ENCODE measurements at regions not wholly inside any gene's neighbourhood (a gene's known extent, or its start where the extent isn't known, plus 50 kb on each side); places are given as distances from the start of the nearest gene placed in this dataset.

DNA sequence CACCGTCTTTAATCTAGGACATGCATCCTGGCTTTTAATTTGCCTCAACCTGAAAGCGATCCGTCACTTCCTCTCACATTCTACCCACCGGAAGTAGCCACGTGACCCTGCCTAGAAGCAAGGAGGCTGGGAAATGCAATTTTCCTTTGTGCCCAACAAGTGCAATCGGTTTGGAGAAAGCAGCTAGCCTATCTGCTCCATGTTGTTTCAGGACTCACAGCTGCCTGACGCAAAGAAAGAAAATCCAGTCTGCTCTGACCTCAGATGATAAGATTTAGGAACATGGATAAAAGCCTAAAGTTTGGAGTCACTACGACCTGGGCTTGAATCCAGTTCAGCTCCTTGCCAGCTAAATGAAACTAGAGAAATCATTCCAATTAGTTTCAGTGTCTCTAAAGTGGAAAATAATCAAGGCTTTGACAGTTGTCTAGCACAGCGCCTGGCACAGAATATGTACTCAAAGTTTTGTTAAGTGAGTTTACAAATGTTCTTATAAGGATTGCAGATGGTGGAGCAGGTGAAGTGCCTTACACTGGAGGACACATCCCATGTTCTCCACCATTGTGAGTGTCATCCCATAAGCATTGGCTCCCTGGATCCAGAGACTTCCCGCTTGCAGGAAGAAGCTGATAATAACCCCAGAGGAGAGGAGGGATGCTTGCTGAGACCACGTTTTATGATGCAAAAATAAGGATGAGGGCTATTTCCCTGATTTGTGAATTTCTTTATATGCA lies 553.7 kb downstream of the MN1 start:
- Histone ChIP-seq H3K4me1 (ENCODE audit: control insufficient read depth, low read depth, low read length) (no peaks in the 10 kb centered on the region), H3K4me3 (ENCODE audit: low read length) (no peak overlapping the region), H2AK5ac (ENCODE audit: low read length) (no peak overlapping the region), H3K56ac (ENCODE audit: low read length) (no peak overlapping the region), H3K23ac (ENCODE audit: low read length) (no peak overlapping the region), H3K4me2 (ENCODE audit: low read length) (no peak overlapping the region), H2BK120ac (ENCODE audit: low read depth, low read length) (no peak overlapping the region), H3K4ac (ENCODE audit: low read depth, low read length) (no peak overlapping the region), H3K27me3 (ENCODE audit: insufficient read depth, low read length, poor library complexity) (no peaks in the 10 kb centered on the region), H2BK5ac (ENCODE audit: low read length) (no peak overlapping the region), H4K8ac (ENCODE audit: low read depth, low read length) (no peak overlapping the region), H3K79me2 (ENCODE audit: control insufficient read depth, insufficient read depth, low read length) (no peaks in the 10 kb centered on the region), H4K5ac (ENCODE audit: low read length) (no peak overlapping the region), H3K79me1 (ENCODE audit: low read length) (no peaks in the 10 kb centered on the region), H3K9ac (ENCODE audit: low read length) (no peak overlapping the region), H3K18ac (ENCODE audit: low read length) (no peak overlapping the region), H2BK15ac (replicated peaks; ENCODE audit: low read depth) (no peak overlapping the region), H3K36me3 (ENCODE audit: control insufficient read depth, insufficient read depth, low read length) (no peaks in the 10 kb centered on the region), H3K27ac (ENCODE audit: low read depth, low read length) (no peak overlapping the region)
- DNase-seq, result no peak
- no CpG with 5 or more reads among the region's 11 CpGs for WGBS (ENCODE audit: extremely low coverage, insufficient coverage, low lambda C conversion rate)

DNA sequence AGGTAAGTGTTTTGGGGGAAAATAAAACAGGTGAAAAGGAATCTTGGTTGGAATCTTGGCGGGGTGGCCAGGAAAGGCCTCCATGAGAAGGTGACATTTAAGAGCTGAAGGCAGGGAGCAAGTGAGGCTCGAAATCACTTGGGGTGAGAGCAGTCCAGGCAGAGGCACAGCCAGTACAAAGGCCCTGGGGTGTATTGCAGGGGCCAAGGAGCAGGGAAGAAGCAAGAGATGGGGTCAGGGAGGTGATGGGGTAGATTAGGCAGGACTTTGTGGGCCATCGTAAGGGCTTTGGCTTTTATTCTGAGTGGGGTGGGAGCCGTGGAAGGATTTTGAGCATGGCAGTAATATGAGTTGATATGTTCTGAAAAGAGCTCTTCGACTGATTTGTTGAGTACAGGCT lies 551.1 kb downstream of the MN1 start:
- DNase-seq, result no peak
- no peak overlapping the region for H3K23ac ChIP-seq (ENCODE audit: low read length)
- H3K9ac ChIP-seq (ENCODE audit: low read length), result no peak overlapping the region
- no CpG with 5 or more reads among the region's 5 CpGs for WGBS (ENCODE audit: extremely low coverage, insufficient coverage, low lambda C conversion rate)
- H4K8ac ChIP-seq (ENCODE audit: low read depth, low read length), result no peak overlapping the region
- no peak overlapping the region for H2BK120ac ChIP-seq (ENCODE audit: low read depth, low read length)
- no peaks in the 10 kb centered on the region for H3K79me2 ChIP-seq (ENCODE audit: control insufficient read depth, insufficient read depth, low read length)
- H3K4me2 ChIP-seq (ENCODE audit: low read length), result no peak overlapping the region
- H3K27me3 ChIP-seq (ENCODE audit: insufficient read depth, low read length, poor library complexity), result no peaks in the 10 kb centered on the region
- no peaks in the 10 kb centered on the region for H3K4me1 ChIP-seq (ENCODE audit: control insufficient read depth, low read depth, low read length)
- no peak overlapping the region for H3K27ac ChIP-seq (ENCODE audit: low read depth, low read length)
- H3K79me1 ChIP-seq (ENCODE audit: low read length), result no peaks in the 10 kb centered on the region
- no peak overlapping the region for H2BK5ac ChIP-seq (ENCODE audit: low read length)
- H3K36me3 ChIP-seq (ENCODE audit: control insufficient read depth, insufficient read depth, low read length), result no peaks in the 10 kb centered on the region
- no peak overlapping the region for H3K4me3 ChIP-seq (ENCODE audit: low read length)
- H4K5ac ChIP-seq (ENCODE audit: low read length), result no peak overlapping the region
- H3K4ac ChIP-seq (ENCODE audit: low read depth, low read length), result no peak overlapping the region
- no peak overlapping the region for H3K18ac ChIP-seq (ENCODE audit: low read length)
- H2BK15ac ChIP-seq (replicated peaks; ENCODE audit: low read depth), result no peak overlapping the region
- H2AK5ac ChIP-seq (ENCODE audit: low read length), result no peak overlapping the region
- H3K56ac ChIP-seq (ENCODE audit: low read length), result no peak overlapping the region

DNA sequence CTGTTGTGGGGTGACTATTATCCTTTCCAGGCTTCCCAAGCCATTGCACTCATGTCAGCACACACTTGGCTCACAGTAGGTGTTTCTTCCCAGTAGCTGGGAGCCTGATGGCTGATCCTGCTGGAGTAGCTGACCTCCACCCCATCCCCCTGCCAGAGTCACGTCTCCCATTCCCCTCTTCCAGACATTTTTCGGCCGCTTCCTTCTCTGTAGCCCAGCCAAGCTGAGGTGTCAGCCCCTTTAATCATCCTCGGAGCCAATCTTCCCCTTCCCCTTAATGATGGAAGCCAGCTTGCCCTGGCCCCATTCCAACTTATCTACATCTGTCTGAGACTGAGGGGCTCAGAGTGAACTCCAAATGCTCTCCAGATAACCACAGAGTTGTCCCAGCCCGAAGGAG lies 550.7 kb downstream of the MN1 start:
- H3K79me2 ChIP-seq (ENCODE audit: control insufficient read depth, insufficient read depth, low read length), result no peaks in the 10 kb centered on the region
- H3K36me3 ChIP-seq (ENCODE audit: control insufficient read depth, insufficient read depth, low read length), result no peaks in the 10 kb centered on the region
- no peak overlapping the region for H4K5ac ChIP-seq (ENCODE audit: low read length)
- no peak overlapping the region for H3K4me2 ChIP-seq (ENCODE audit: low read length)
- no peaks in the 10 kb centered on the region for H3K79me1 ChIP-seq (ENCODE audit: low read length)
- no peak overlapping the region for H3K9ac ChIP-seq (ENCODE audit: low read length)
- no peak overlapping the region for H2BK5ac ChIP-seq (ENCODE audit: low read length)
- no peak overlapping the region for H3K27ac ChIP-seq (ENCODE audit: low read depth, low read length)
- H3K4me3 ChIP-seq (ENCODE audit: low read length), result no peak overlapping the region
- H2BK15ac ChIP-seq (replicated peaks; ENCODE audit: low read depth), result no peak overlapping the region
- no peak overlapping the region for H3K4ac ChIP-seq (ENCODE audit: low read depth, low read length)
- no peak overlapping the region for H3K23ac ChIP-seq (ENCODE audit: low read length)
- H4K8ac ChIP-seq (ENCODE audit: low read depth, low read length), result no peak overlapping the region
- no peaks in the 10 kb centered on the region for H3K27me3 ChIP-seq (ENCODE audit: insufficient read depth, low read length, poor library complexity)
- H3K56ac ChIP-seq (ENCODE audit: low read length), result no peak overlapping the region
- no peak for DNase-seq
- no peak overlapping the region for H2BK120ac ChIP-seq (ENCODE audit: low read depth, low read length)
- no peaks in the 10 kb centered on the region for H3K4me1 ChIP-seq (ENCODE audit: control insufficient read depth, low read depth, low read length)
- WGBS (ENCODE audit: extremely low coverage, insufficient coverage, low lambda C conversion rate), result no CpG with 5 or more reads among the region's 5 CpGs
- H2AK5ac ChIP-seq (ENCODE audit: low read length), result no peak overlapping the region
- H3K18ac ChIP-seq (ENCODE audit: low read length), result no peak overlapping the region

DNA sequence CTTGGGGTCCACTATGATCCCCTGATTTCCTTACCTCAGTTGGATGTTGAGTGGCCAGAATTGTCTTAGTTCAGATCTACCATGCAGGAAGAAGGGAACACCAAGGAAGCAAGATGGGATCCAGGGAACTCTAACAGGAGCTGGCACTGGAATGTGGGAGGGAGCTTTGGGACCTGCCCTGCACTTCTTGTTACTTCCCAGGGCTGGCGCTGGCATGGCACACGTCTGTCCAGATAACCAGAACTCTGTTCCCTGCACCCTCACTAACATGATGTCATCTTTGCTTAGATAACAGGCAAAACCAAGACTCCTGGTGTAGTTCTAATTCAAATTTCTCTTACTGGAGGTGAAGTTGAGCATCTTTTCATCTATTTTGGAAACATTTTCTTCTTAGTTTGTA lies 550.0 kb downstream of the MN1 start:
- no peak for DNase-seq
- no peaks in the 10 kb centered on the region for H3K36me3 ChIP-seq (ENCODE audit: control insufficient read depth, insufficient read depth, low read length)
- no peak overlapping the region for H2BK15ac ChIP-seq (replicated peaks; ENCODE audit: low read depth)
- H3K4ac ChIP-seq (ENCODE audit: low read depth, low read length), result no peak overlapping the region
- H3K79me1 ChIP-seq (ENCODE audit: low read length), result no peaks in the 10 kb centered on the region
- H4K8ac ChIP-seq (ENCODE audit: low read depth, low read length), result no peak overlapping the region
- no peak overlapping the region for H3K4me3 ChIP-seq (ENCODE audit: low read length)
- H2BK120ac ChIP-seq (ENCODE audit: low read depth, low read length), result no peak overlapping the region
- H2AK5ac ChIP-seq (ENCODE audit: low read length), result no peak overlapping the region
- H3K9ac ChIP-seq (ENCODE audit: low read length), result no peak overlapping the region
- H3K18ac ChIP-seq (ENCODE audit: low read length), result no peak overlapping the region
- no peak overlapping the region for H3K4me2 ChIP-seq (ENCODE audit: low read length)
- H2BK5ac ChIP-seq (ENCODE audit: low read length), result no peak overlapping the region
- no CpG with 5 or more reads among the region's 2 CpGs for WGBS (ENCODE audit: extremely low coverage, insufficient coverage, low lambda C conversion rate)
- H4K5ac ChIP-seq (ENCODE audit: low read length), result no peak overlapping the region
- no peaks in the 10 kb centered on the region for H3K4me1 ChIP-seq (ENCODE audit: control insufficient read depth, low read depth, low read length)
- H3K23ac ChIP-seq (ENCODE audit: low read length), result no peak overlapping the region
- H3K27me3 ChIP-seq (ENCODE audit: insufficient read depth, low read length, poor library complexity), result no peaks in the 10 kb centered on the region
- no peaks in the 10 kb centered on the region for H3K79me2 ChIP-seq (ENCODE audit: control insufficient read depth, insufficient read depth, low read length)
- no peak overlapping the region for H3K27ac ChIP-seq (ENCODE audit: low read depth, low read length)
- H3K56ac ChIP-seq (ENCODE audit: low read length), result no peak overlapping the region

DNA sequence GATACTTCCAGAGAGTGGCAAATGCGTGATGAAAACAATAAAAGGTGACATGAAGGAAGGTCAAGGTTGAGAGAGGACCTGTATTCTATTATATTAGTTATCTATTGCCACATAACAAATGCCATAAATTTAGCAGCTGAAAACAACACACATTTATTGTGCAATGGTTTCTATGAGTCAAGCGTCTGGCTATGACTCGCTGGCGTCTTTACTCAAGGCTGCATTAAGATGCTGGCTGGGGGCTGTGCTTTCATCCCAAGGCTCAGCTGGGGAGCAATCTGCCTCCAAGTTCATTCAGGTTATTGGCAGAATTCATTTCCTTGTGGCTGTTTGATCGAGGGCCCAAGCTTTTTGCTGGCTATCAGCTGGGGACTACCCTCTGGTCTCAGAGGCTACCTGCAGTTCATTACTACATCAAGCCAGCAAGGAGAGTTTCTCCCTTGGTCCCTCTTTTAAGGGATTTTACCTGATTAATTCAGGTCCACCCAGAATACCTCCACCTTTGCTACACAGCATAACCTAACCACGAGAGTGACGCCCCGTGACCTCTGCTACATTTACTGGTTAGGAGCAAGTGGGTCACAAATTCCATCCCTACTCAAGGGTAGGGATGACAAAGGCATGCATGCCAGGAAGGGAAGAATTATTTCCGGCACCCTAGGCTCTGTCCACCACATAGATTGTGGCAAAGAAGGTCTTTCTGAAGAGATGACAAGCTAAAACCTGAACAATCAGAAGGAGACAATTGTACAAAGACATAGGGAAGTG lies 549.1 kb downstream of the MN1 start:
- Histone ChIP-seq H3K9ac (ENCODE audit: low read length) (no peak overlapping the region), H3K27ac (ENCODE audit: low read depth, low read length) (no peak overlapping the region), H3K56ac (ENCODE audit: low read length) (no peak overlapping the region), H3K79me2 (ENCODE audit: control insufficient read depth, insufficient read depth, low read length) (no peaks in the 10 kb centered on the region), H3K23ac (ENCODE audit: low read length) (no peak overlapping the region), H4K8ac (ENCODE audit: low read depth, low read length) (no peak overlapping the region), H2AK5ac (ENCODE audit: low read length) (no peak overlapping the region), H3K4me1 (ENCODE audit: control insufficient read depth, low read depth, low read length) (no peaks in the 10 kb centered on the region), H4K5ac (ENCODE audit: low read length) (no peak overlapping the region), H2BK120ac (ENCODE audit: low read depth, low read length) (no peak overlapping the region), H2BK5ac (ENCODE audit: low read length) (no peak overlapping the region), H3K79me1 (ENCODE audit: low read length) (no peaks in the 10 kb centered on the region), H3K27me3 (ENCODE audit: insufficient read depth, low read length, poor library complexity) (no peaks in the 10 kb centered on the region), H2BK15ac (replicated peaks; ENCODE audit: low read depth) (no peak overlapping the region), H3K4me3 (ENCODE audit: low read length) (no peak overlapping the region), H3K4me2 (ENCODE audit: low read length) (no peak overlapping the region), H3K4ac (ENCODE audit: low read depth, low read length) (no peak overlapping the region), H3K36me3 (ENCODE audit: control insufficient read depth, insufficient read depth, low read length) (no peaks in the 10 kb centered on the region), H3K18ac (ENCODE audit: low read length) (no peak overlapping the region)
- no CpG with 5 or more reads among the region's 9 CpGs for WGBS (ENCODE audit: extremely low coverage, insufficient coverage, low lambda C conversion rate)
- DNase-seq, result no peak

All from mesendoderm (in vitro differentiated cells).